B cell (primary cell): ENCODE measurements at regions not wholly inside any gene's neighbourhood (a gene's known extent, or its start where the extent isn't known, plus 50 kb on each side); places are given as distances from the start of the nearest gene placed in this dataset.

Source experiments
- ATAC-seq: fragments of 200-7000 bp; cut with Tn5 transposase; one replicate; pipeline ENCODE4 v1.10.0; 2021; ENCODE audit warnings: low read depth, mild to moderate bottlenecking, moderate number of reproducible peaks, moderate library complexity
- CTCF ChIA-PET: fragments of 350-600 bp; sonication (Branson Sonifier 250); formaldehyde crosslinking; loops from one replicate; lab custom pipeline; 2021; ENCODE audit warnings: antibody characterized with exemption, inconsistent platforms; lab: Charles Lee
- POLR2A ChIA-PET: fragments of 350-600 bp; sonication (Branson Sonifier 250); formaldehyde crosslinking; loops from one replicate; lab custom pipeline; 2021; ENCODE audit warnings: antibody characterized with exemption; lab: Charles Lee
- DNase-seq: peaks from one replicate; pipeline ENCODE4 v3.0.0; 2013
- H2AFZ ChIP-seq: 2 replicates; pipeline ENCODE4 v1.6.1; 2012; ENCODE audit warnings: mild to moderate bottlenecking, low read depth, low read length; ENCODE audit not compliant: insufficient read depth, poor library complexity, severe bottlenecking
- H3K27ac ChIP-seq, 2 donors: 1 replicate in 1 of 2; 2 replicates in 1 of 2; pipeline ENCODE4 v1.5.1; 2012 to 2013; ENCODE audit warnings: low read length in 2 of 2, mild to moderate bottlenecking in 2 of 2, moderate library complexity in 1 of 2
- H3K27me3 ChIP-seq, 4 experiments: fragments of 200-600 bp in 1 of 4; sonication (generic) in 1 of 4; replicated peaks in 1 of 4; 1 replicate in 2 of 4; 2 replicates in 2 of 4; pipeline versions ENCODE4 v1.6.1 to v1.7.0; 2013 to 2016; ENCODE audit warnings: low read length in 3 of 4, mild to moderate bottlenecking in 2 of 4, mixed read lengths in 1 of 4, moderate library complexity in 1 of 4; ENCODE audit not compliant: insufficient read depth in 4 of 4, control insufficient read depth in 3 of 4; ENCODE audit errors: control extremely low read depth in 1 of 4
- H3K36me3 ChIP-seq, 2 experiments: replicated peaks in 1 of 2; 1 replicate in 1 of 2; 2 replicates in 1 of 2; pipeline versions ENCODE4 v1.6.1 to v1.7.1; 2013; ENCODE audit warnings: low read length in 1 of 2; ENCODE audit not compliant: insufficient read depth in 2 of 2, control insufficient read depth in 1 of 2; ENCODE audit errors: control extremely low read depth in 1 of 2, extremely low read depth in 1 of 2
- H3K4me1 ChIP-seq, 2 donors: fragments of 200-600 bp in 1 of 2; sonication (generic) in 1 of 2; 1 replicate in 1 of 2; 2 replicates in 1 of 2; pipeline versions ENCODE4 v1.5.1 to v1.6.1; 2013 to 2017; ENCODE audit warnings: low read length in 2 of 2; ENCODE audit not compliant: control insufficient read depth in 2 of 2, insufficient read depth in 2 of 2
- H3K4me2 ChIP-seq: replicated peaks from 2 replicates; pipeline ENCODE3; 2012; ENCODE audit warnings: mild to moderate bottlenecking, low read depth, low read length; ENCODE audit not compliant: poor library complexity, severe bottlenecking
- H3K4me3 ChIP-seq, 5 experiments: fragments of 200-600 bp in 1 of 5; sonication (generic) in 1 of 5; 1 replicate in 3 of 5; 2 replicates in 2 of 5; pipeline versions ENCODE4 v1.5.1 to v1.7.0; 2011 to 2016; ENCODE audit warnings: low read length in 4 of 5, mild to moderate bottlenecking in 4 of 5, low read depth in 2 of 5, control low read depth in 1 of 5, moderate library complexity in 1 of 5; ENCODE audit not compliant: insufficient read depth in 1 of 5; ENCODE audit errors: control extremely low read depth in 1 of 5, extremely low read depth in 1 of 5
- H3K79me2 ChIP-seq: fragments of 200-600 bp; sonication (generic); one replicate; pipeline ENCODE4 v1.6.0; 2016; ENCODE audit warnings: low read length; ENCODE audit not compliant: control insufficient read depth, insufficient read depth
- H3K9ac ChIP-seq: fragments of 200-600 bp; sonication (generic); 2 replicates; pipeline ENCODE4 v1.6.1; 2017; ENCODE audit warnings: mild to moderate bottlenecking, low read length, moderate library complexity
- H3K9me3 ChIP-seq, 3 donors: one replicate each; pipeline versions ENCODE4 v1.6.1 to v1.7.1; 2013; ENCODE audit warnings: low read length in 2 of 3; ENCODE audit not compliant: control insufficient read depth in 2 of 3, insufficient read depth in 1 of 3; ENCODE audit errors: control extremely low read depth in 1 of 3
- H4K20me1 ChIP-seq: 2 replicates; pipeline ENCODE4 v1.6.0; 2012; ENCODE audit warnings: mild to moderate bottlenecking, low read length; ENCODE audit not compliant: insufficient read depth, control insufficient read depth, poor library complexity, severe bottlenecking
- H3K27ac Mint-ChIP-seq: one replicate; pipeline ENCODE4 v1.8.0; 2021; ENCODE audit warnings: mixed read lengths
- H3K27me3 Mint-ChIP-seq: one replicate; pipeline ENCODE4 v1.8.0; 2021; ENCODE audit warnings: mixed read lengths
- H3K4me1 Mint-ChIP-seq: one replicate; pipeline ENCODE4 v1.8.0; 2021; ENCODE audit warnings: mixed read lengths
- H3K4me3 Mint-ChIP-seq: one replicate; pipeline ENCODE4 v1.8.0; 2021; ENCODE audit warnings: mixed read lengths
- H3K9me3 Mint-ChIP-seq: one replicate; pipeline ENCODE4 v1.8.0; 2022; ENCODE audit warnings: mixed read lengths; ENCODE audit not compliant: insufficient read depth
- EZH2 ChIP-seq: IDR thresholded peaks from 2 replicates; pipeline ENCODE4 v1.6.1; 2012; ENCODE audit warnings: borderline replicate concordance, low read depth, mild to moderate bottlenecking, moderate library complexity, low read length; ENCODE audit not compliant: insufficient read depth, poor library complexity, severe bottlenecking
- WGBS: methylation state at CpG from one replicate; pipeline ENCODE4 v1.1.5; 2013; ENCODE audit warnings: missing lambda C conversion rate; ENCODE audit not compliant: insufficient coverage; 5-methylcytosine and 5-hydroxymethylcytosine counted together
- intact Hi-C: fragments of 100-400 bp; cut with micrococcal nuclease; formaldehyde crosslinking; loops from one replicate; pipeline ENCODE4 v1.10.0; 2022
- TF ChIP-seq, protein P1 (sequence below): fragments of 200-600 bp; IDR thresholded peaks from one replicate; pipeline ENCODE4 v1.8.0; 2022; ENCODE audit warnings: antibody characterized with exemption, mild to moderate bottlenecking

- no CpG with 5 or more reads among the region's 1 CpG for WGBS
- no peak overlapping the region for H3K9ac ChIP-seq
- no peaks in the 10 kb centered on the region for H3K4me1 ChIP-seq
- ChIA-PET CTCF (no interaction called here), POLR2A (no interaction called here)
- H3K9me3 ChIP-seq: peaks cover 0 to 5% (median 0%) of the 10 kb centered on the region in 3 donors
- H3K27ac Mint-ChIP-seq: no peak overlapping the region
- DNase-seq: no peak
- TF ChIP-seq, protein P1, sequence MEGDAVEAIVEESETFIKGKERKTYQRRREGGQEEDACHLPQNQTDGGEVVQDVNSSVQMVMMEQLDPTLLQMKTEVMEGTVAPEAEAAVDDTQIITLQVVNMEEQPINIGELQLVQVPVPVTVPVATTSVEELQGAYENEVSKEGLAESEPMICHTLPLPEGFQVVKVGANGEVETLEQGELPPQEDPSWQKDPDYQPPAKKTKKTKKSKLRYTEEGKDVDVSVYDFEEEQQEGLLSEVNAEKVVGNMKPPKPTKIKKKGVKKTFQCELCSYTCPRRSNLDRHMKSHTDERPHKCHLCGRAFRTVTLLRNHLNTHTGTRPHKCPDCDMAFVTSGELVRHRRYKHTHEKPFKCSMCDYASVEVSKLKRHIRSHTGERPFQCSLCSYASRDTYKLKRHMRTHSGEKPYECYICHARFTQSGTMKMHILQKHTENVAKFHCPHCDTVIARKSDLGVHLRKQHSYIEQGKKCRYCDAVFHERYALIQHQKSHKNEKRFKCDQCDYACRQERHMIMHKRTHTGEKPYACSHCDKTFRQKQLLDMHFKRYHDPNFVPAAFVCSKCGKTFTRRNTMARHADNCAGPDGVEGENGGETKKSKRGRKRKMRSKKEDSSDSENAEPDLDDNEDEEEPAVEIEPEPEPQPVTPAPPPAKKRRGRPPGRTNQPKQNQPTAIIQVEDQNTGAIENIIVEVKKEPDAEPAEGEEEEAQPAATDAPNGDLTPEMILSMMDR: no peak
- no peak for TF ChIP-seq EZH2
- no peak overlapping the region for H3K4me3 Mint-ChIP-seq
- H3K36me3 ChIP-seq: no peaks in the 10 kb centered on the region
- no peak overlapping the region for H2AFZ ChIP-seq
- no peaks in the 10 kb centered on the region for H3K27me3 ChIP-seq
- no peak overlapping the region for H3K4me2 ChIP-seq
- no peak overlapping the region for H3K27ac ChIP-seq
- ATAC-seq: no peak
- H3K9me3 Mint-ChIP-seq: peaks cover 8% of the 10 kb centered on the region
- no peak overlapping the region for H3K4me3 ChIP-seq
- H3K79me2 ChIP-seq: no peaks in the 10 kb centered on the region
- no peaks in the 10 kb centered on the region for H3K4me1 Mint-ChIP-seq
- H4K20me1 ChIP-seq: no peaks in the 10 kb centered on the region
- H3K27me3 Mint-ChIP-seq: no peaks in the 10 kb centered on the region
- intact Hi-C loops: no loop called here
These were observed 382.3 kb upstream of the CHST9 start for GRCh38 chr18:27567434-27567833.

DNA sequence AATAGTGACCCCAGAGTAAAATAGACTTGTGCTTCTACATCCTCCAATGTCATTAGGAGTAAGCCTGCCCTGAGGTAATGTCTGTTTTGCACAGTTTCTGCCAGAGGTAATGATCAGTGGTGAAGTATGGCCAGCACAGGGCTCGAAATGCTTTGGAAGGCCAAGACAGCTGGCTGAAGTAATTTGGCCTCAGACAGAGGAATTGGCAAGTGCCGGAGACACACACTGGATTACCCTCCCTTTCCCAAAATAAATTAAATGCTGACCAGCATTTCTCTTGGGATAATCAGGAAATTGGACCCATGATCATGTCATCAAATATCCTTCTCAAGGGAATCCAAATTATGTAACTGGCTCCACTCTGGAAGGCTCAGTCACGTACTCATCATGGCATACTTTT, 379.0 kb upstream of the CHST9 start:
- CTCF ChIA-PET: no interaction called here
- Mint-ChIP-seq H3K4me3 (no peak overlapping the region), H3K27ac (no peak overlapping the region), H3K4me1 (no peaks in the 10 kb centered on the region), H3K27me3 (no peaks in the 10 kb centered on the region), H3K9me3 (peaks cover 3% of the 10 kb centered on the region)
- H3K27me3 ChIP-seq: no peaks in the 10 kb centered on the region
- intact Hi-C loops: no loop called here
- H4K20me1 ChIP-seq: no peaks in the 10 kb centered on the region
- H2AFZ ChIP-seq: no peak overlapping the region
- POLR2A ChIA-PET: no interaction called here
- H3K27ac ChIP-seq: no peak overlapping the region
- no peak for TF ChIP-seq EZH2
- TF ChIP-seq, protein P1: no peak
- H3K79me2 ChIP-seq: no peaks in the 10 kb centered on the region
- H3K4me2 ChIP-seq: no peak overlapping the region
- ATAC-seq (no peak), DNase-seq (no peak)
- 83% methylated on average over 2 of the region's 3 CpGs for WGBS
- H3K9me3 ChIP-seq: peaks cover 0 to 5% (median 0%) of the 10 kb centered on the region in 3 donors
- no peak overlapping the region for H3K4me3 ChIP-seq
- no peaks in the 10 kb centered on the region for H3K4me1 ChIP-seq
- H3K9ac ChIP-seq: no peak overlapping the region
- no peaks in the 10 kb centered on the region for H3K36me3 ChIP-seq
